HL-60 (cell line): ENCODE measurements at regions not wholly inside any gene's neighbourhood (a gene's known extent, or its start where the extent isn't known, plus 50 kb on each side); places are given as distances from the start of the nearest gene placed in this dataset.

Experiments used
- GABPA ChIP-seq: IDR thresholded peaks from 2 replicates; pipeline ENCODE4 v1.6.1; 2012; ENCODE audit warnings: low read depth
- POLR2AphosphoS5 ChIP-seq: IDR thresholded peaks from 2 replicates; pipeline ENCODE4 v1.6.1; 2012; ENCODE audit warnings: low read depth
- TF ChIP-seq, protein P1 (sequence below): IDR thresholded peaks from one replicate; pipeline ENCODE4 v1.5.1; 2011; ENCODE audit warnings: low read length, control low read depth, inconsistent platforms; ENCODE audit not compliant: insufficient read depth
- TF ChIP-seq, protein P2 (sequence below): IDR thresholded peaks from 2 replicates; pipeline ENCODE4 v1.6.1; 2012; ENCODE audit warnings: low read depth; ENCODE audit not compliant: insufficient replicate concordance

DNA sequence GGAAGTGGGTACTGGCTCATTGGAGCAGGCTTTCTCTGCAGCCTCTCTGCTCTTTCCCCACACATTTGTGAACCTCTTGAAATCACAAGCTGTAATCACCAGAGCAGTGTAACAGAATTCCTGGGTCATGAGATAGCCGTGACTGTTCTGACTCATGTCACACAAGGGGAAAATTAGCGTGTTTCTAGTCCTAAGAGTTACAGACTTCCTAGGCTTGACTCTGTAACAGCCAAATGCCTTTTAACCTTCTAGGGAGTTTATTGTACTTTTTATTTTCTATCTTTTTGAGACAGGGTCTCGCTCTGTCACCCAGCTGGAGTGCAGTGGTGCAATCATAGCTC lies 54.7 kb upstream of the TRAK1 start:
- TF ChIP-seq, protein P1, sequence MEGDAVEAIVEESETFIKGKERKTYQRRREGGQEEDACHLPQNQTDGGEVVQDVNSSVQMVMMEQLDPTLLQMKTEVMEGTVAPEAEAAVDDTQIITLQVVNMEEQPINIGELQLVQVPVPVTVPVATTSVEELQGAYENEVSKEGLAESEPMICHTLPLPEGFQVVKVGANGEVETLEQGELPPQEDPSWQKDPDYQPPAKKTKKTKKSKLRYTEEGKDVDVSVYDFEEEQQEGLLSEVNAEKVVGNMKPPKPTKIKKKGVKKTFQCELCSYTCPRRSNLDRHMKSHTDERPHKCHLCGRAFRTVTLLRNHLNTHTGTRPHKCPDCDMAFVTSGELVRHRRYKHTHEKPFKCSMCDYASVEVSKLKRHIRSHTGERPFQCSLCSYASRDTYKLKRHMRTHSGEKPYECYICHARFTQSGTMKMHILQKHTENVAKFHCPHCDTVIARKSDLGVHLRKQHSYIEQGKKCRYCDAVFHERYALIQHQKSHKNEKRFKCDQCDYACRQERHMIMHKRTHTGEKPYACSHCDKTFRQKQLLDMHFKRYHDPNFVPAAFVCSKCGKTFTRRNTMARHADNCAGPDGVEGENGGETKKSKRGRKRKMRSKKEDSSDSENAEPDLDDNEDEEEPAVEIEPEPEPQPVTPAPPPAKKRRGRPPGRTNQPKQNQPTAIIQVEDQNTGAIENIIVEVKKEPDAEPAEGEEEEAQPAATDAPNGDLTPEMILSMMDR: no peak
- TF ChIP-seq GABPA (no peak), POLR2AphosphoS5 (no peak)
- TF ChIP-seq, protein P2, sequence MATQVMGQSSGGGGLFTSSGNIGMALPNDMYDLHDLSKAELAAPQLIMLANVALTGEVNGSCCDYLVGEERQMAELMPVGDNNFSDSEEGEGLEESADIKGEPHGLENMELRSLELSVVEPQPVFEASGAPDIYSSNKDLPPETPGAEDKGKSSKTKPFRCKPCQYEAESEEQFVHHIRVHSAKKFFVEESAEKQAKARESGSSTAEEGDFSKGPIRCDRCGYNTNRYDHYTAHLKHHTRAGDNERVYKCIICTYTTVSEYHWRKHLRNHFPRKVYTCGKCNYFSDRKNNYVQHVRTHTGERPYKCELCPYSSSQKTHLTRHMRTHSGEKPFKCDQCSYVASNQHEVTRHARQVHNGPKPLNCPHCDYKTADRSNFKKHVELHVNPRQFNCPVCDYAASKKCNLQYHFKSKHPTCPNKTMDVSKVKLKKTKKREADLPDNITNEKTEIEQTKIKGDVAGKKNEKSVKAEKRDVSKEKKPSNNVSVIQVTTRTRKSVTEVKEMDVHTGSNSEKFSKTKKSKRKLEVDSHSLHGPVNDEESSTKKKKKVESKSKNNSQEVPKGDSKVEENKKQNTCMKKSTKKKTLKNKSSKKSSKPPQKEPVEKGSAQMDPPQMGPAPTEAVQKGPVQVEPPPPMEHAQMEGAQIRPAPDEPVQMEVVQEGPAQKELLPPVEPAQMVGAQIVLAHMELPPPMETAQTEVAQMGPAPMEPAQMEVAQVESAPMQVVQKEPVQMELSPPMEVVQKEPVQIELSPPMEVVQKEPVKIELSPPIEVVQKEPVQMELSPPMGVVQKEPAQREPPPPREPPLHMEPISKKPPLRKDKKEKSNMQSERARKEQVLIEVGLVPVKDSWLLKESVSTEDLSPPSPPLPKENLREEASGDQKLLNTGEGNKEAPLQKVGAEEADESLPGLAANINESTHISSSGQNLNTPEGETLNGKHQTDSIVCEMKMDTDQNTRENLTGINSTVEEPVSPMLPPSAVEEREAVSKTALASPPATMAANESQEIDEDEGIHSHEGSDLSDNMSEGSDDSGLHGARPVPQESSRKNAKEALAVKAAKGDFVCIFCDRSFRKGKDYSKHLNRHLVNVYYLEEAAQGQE: no peak
